Activated naive CD8-positive, alpha-beta T cell treated with anti-CD3 and anti-CD28 coated beads for 36 hours (primary cell): ENCODE measurements at regions not wholly inside any gene's neighbourhood (a gene's known extent, or its start where the extent isn't known, plus 50 kb on each side); places are given as distances from the start of the nearest gene placed in this dataset.

Experiments used
- DNase-seq: peaks from one replicate; pipeline ENCODE4 v3.0.0; 2021
- H3K27ac Mint-ChIP-seq: one replicate; pipeline ENCODE4 v1.8.0; 2022; ENCODE audit warnings: mild to moderate bottlenecking, moderate library complexity, mixed read lengths
- H3K27me3 Mint-ChIP-seq: one replicate; pipeline ENCODE4 v1.8.0; 2022; ENCODE audit warnings: mild to moderate bottlenecking, mixed read lengths
- H3K36me3 Mint-ChIP-seq: one replicate; pipeline ENCODE4 v1.8.0; 2021; ENCODE audit warnings: mild to moderate bottlenecking, mixed read lengths
- H3K4me1 Mint-ChIP-seq: one replicate; pipeline ENCODE4 v1.8.0; 2021; ENCODE audit warnings: mixed read lengths
- H3K4me3 Mint-ChIP-seq: one replicate; pipeline ENCODE4 v1.8.0; 2022; ENCODE audit warnings: mild to moderate bottlenecking, moderate library complexity, mixed read lengths
- H3K9me3 Mint-ChIP-seq: one replicate; pipeline ENCODE4 v1.8.0; 2022; ENCODE audit warnings: mixed read lengths

- no peaks in the 10 kb centered on the region for H3K4me1 Mint-ChIP-seq
- no peak for DNase-seq
- peaks cover 7% of the 10 kb centered on the region for H3K9me3 Mint-ChIP-seq
- H3K4me3 Mint-ChIP-seq: no peak overlapping the region
- no peaks in the 10 kb centered on the region for H3K27me3 Mint-ChIP-seq
- no peaks in the 10 kb centered on the region for H3K36me3 Mint-ChIP-seq
- H3K27ac Mint-ChIP-seq: no peak overlapping the region
Observed at GRCh38 chr4:59920416-59920815, 1279.7 kb upstream of the ADGRL3 start.

DNA sequence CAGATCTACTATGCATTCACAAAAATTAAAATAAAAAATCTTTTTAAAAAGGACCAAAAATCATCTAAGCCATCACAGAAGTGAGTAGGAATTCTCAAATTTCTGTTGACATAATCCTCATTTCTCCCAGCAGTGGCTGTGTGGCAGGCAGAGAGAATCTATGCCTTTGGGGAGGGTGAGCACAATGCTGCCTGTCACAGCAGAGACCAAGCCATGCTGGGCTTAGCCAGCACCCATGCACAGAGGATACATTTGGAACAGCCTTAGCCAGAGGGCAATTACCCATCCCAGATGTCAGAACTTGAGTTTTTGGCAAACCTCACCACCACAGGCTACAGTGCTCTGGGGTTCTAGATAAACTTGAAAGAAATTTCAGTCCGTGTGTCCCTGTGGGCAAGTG is 1274.8 kb upstream of the ADGRL3 start:
- Mint-ChIP-seq H3K27ac (no peak overlapping the region), H3K36me3 (no peaks in the 10 kb centered on the region), H3K4me3 (no peak overlapping the region), H3K4me1 (no peaks in the 10 kb centered on the region), H3K27me3 (no peaks in the 10 kb centered on the region), H3K9me3 (peaks cover 10% of the 10 kb centered on the region)
- DNase-seq: no peak

- Mint-ChIP-seq H3K36me3 (no peaks in the 10 kb centered on the region), H3K27me3 (no peaks in the 10 kb centered on the region), H3K4me3 (no peak overlapping the region), H3K4me1 (no peaks in the 10 kb centered on the region), H3K9me3 (peaks cover 2% of the 10 kb centered on the region), H3K27ac (no peak overlapping the region)
- DNase-seq: no peak
Observed at GRCh38 chr4:59936566-59936965, 1263.6 kb upstream of the ADGRL3 start.

DNA sequence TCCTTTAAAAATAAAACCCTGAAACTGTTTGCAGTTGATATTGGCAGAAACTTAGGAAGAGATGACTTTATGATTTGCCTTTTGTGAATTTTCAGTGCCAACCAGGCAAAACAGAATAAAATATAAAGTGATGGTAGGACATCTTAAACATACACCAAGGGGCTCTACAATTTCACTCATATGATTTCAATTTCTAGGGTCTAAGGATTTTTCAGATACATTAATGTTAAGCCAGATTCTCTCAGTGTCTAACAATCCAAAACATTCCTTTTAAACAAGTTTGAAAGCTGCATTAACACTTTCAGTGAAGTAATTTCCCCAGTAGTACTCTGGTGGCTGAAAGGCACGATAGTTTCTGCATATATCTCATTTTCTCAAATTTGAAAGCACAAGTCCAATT is 1262.0 kb upstream of the ADGRL3 start:
- Mint-ChIP-seq H3K9me3 (peaks cover 2% of the 10 kb centered on the region), H3K4me1 (no peaks in the 10 kb centered on the region), H3K27ac (no peak overlapping the region), H3K4me3 (no peak overlapping the region), H3K27me3 (no peaks in the 10 kb centered on the region), H3K36me3 (no peaks in the 10 kb centered on the region)
- DNase-seq: no peak

GRCh38 chr4:59945277-59945676 is 1254.8 kb upstream of the ADGRL3 start:
- Mint-ChIP-seq H3K4me1 (no peaks in the 10 kb centered on the region), H3K9me3 (peaks cover 1% of the 10 kb centered on the region), H3K36me3 (no peaks in the 10 kb centered on the region), H3K27ac (no peak overlapping the region), H3K4me3 (no peak overlapping the region), H3K27me3 (no peaks in the 10 kb centered on the region)
- DNase-seq: no peak

DNA sequence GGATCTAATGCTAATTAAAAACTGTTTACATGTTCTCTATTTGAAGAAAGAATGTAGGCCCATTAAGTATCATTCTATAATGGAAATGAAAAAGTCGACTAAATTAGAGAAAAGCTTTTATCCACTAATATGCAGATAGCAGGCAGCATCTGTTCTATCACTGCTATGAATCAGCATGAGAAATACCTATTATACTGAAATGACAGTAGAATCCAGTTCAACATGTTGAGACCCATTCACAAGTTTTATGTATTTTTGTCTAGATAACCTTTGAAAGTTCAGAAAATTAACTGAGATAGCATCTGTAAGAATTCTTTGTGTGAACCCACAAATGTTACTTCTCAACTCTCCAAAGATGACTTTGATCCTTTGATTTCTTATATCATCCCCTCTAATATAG is 1254.4 kb upstream of the ADGRL3 start:
- DNase-seq: no peak
- Mint-ChIP-seq H3K9me3 (peaks cover 1% of the 10 kb centered on the region), H3K27ac (no peak overlapping the region), H3K36me3 (no peaks in the 10 kb centered on the region), H3K4me1 (no peaks in the 10 kb centered on the region), H3K27me3 (no peaks in the 10 kb centered on the region), H3K4me3 (no peak overlapping the region)

GRCh38 chr4:59956366-59956765 is 1243.8 kb upstream of the ADGRL3 start:
- H3K9me3 Mint-ChIP-seq: peaks cover 4% of the 10 kb centered on the region
- no peak for DNase-seq
- H3K36me3 Mint-ChIP-seq: no peaks in the 10 kb centered on the region
- no peaks in the 10 kb centered on the region for H3K27me3 Mint-ChIP-seq
- no peaks in the 10 kb centered on the region for H3K4me1 Mint-ChIP-seq
- H3K27ac Mint-ChIP-seq: no peak overlapping the region
- H3K4me3 Mint-ChIP-seq: no peak overlapping the region

- Mint-ChIP-seq H3K9me3 (peaks cover 6% of the 10 kb centered on the region), H3K36me3 (no peaks in the 10 kb centered on the region), H3K4me1 (no peaks in the 10 kb centered on the region), H3K4me3 (no peak overlapping the region), H3K27ac (no peak overlapping the region), H3K27me3 (no peaks in the 10 kb centered on the region)
- no peak for DNase-seq
Observed at GRCh38 chr4:59960143-59960542, 1240.0 kb upstream of the ADGRL3 start.

GRCh38 chr4:59966758-59967157 is 1233.4 kb upstream of the ADGRL3 start:
- Mint-ChIP-seq H3K4me1 (no peaks in the 10 kb centered on the region), H3K27ac (no peak overlapping the region), H3K27me3 (no peaks in the 10 kb centered on the region), H3K36me3 (no peaks in the 10 kb centered on the region), H3K9me3 (peaks cover 9% of the 10 kb centered on the region), H3K4me3 (no peak overlapping the region)
- DNase-seq: no peak

- DNase-seq: no peak
- H3K27ac Mint-ChIP-seq: no peak overlapping the region
- H3K36me3 Mint-ChIP-seq: no peaks in the 10 kb centered on the region
- no peaks in the 10 kb centered on the region for H3K4me1 Mint-ChIP-seq
- H3K4me3 Mint-ChIP-seq: no peak overlapping the region
- peaks cover 5% of the 10 kb centered on the region for H3K9me3 Mint-ChIP-seq
- H3K27me3 Mint-ChIP-seq: no peaks in the 10 kb centered on the region
Observed at GRCh38 chr4:59968796-59969195, 1231.3 kb upstream of the ADGRL3 start.

- Mint-ChIP-seq H3K27me3 (no peaks in the 10 kb centered on the region), H3K36me3 (no peaks in the 10 kb centered on the region), H3K9me3 (peaks cover 5% of the 10 kb centered on the region), H3K4me3 (no peak overlapping the region), H3K27ac (no peak overlapping the region), H3K4me1 (no peaks in the 10 kb centered on the region)
- DNase-seq: no peak
Observed at GRCh38 chr4:59969909-59970308, 1230.2 kb upstream of the ADGRL3 start.

DNA sequence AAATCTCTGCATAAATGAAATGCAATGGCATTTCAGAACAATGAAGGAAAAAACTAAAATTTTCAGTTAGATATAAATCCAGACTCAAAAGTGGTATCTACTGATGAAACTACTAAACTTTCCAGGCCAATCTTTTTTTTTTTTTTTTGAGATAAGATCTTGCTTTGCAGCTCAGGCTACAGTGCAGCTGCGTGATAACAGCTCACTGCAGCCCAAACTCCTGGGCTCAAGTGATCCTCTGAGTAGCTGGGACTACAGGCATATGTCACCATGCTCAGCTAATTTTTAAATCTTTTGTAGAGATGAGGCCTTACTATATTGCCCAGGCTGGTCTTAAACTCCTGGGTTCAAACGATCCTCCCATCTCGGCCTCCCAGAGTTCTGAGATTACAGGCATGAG is 1228.2 kb upstream of the ADGRL3 start:
- H3K4me3 Mint-ChIP-seq: no peak overlapping the region
- no peak overlapping the region for H3K27ac Mint-ChIP-seq
- H3K4me1 Mint-ChIP-seq: no peaks in the 10 kb centered on the region
- H3K27me3 Mint-ChIP-seq: no peaks in the 10 kb centered on the region
- H3K9me3 Mint-ChIP-seq: peaks cover 5% of the 10 kb centered on the region
- H3K36me3 Mint-ChIP-seq: no peaks in the 10 kb centered on the region
- DNase-seq: no peak

DNA sequence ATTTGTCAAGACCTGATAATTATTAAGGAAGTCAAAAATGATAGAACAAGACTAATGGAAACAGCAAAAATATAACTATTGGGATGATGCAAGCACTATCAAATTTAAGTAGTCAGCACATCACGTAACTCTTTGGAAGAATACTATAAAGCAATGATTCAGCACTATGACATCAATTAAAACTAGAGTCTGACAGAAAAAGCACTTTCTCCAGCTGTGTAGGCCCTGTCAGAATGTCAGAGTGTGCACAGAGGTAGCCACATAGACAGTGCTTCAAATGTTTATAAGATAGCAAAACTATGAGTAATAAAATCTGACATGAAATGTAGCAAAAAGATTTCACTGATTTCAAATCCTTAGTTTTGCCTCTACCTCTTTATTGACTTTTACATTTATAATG is 1226.6 kb upstream of the ADGRL3 start:
- no peak overlapping the region for H3K4me3 Mint-ChIP-seq

DNA sequence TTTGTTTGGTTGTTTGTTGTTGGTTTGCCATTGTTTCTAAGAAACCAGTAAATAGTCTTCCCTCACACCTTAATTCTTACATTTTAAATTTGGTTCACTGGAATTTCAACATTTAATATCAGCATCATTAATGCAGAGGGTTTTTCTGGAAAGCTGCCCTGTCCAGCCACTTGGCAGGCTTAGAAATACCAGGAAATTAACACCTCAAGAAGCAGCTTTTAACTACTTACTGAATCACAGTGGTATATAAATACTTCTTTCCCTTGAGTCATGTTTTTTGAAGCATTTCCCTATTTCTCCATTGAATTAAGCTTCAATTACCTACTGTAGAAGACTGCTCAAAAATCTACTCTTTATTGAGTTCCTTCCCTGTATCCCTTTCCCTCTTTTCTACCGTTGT is 1221.1 kb upstream of the ADGRL3 start:
- Mint-ChIP-seq H3K9me3 (no peaks in the 10 kb centered on the region), H3K4me1 (no peaks in the 10 kb centered on the region), H3K27ac (no peak overlapping the region), H3K36me3 (no peaks in the 10 kb centered on the region), H3K4me3 (no peak overlapping the region), H3K27me3 (no peaks in the 10 kb centered on the region)
- no peak for DNase-seq

More for the DNA sequence above, 1226.6 kb upstream of the ADGRL3 start:
- Mint-ChIP-seq H3K27ac (no peak overlapping the region), H3K4me1 (no peaks in the 10 kb centered on the region), H3K27me3 (no peaks in the 10 kb centered on the region), H3K9me3 (peaks cover 5% of the 10 kb centered on the region), H3K36me3 (no peaks in the 10 kb centered on the region)
- no peak for DNase-seq

DNA sequence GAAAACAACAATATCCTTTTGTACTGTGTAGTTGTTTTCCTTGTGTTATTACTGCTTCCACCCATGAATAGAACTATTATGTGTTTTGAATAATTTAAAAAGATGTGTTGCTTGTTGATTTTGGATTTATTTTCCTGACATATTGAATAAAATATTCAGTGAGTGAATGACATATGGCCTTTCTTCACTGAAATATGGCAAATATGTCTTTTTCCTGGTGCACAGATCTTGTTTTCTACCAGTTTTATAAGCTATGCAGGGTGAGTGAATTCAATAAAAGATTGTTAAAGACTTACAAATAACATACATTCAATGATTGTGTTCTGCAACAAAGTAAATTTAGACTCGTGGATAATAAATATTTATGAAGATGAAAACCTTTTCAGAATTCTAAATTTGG is 1216.3 kb upstream of the ADGRL3 start:
- H3K36me3 Mint-ChIP-seq: no peaks in the 10 kb centered on the region
- H3K27me3 Mint-ChIP-seq: no peaks in the 10 kb centered on the region
- no peak for DNase-seq
- H3K4me3 Mint-ChIP-seq: no peak overlapping the region
- H3K9me3 Mint-ChIP-seq: no peaks in the 10 kb centered on the region
- no peak overlapping the region for H3K27ac Mint-ChIP-seq
- no peaks in the 10 kb centered on the region for H3K4me1 Mint-ChIP-seq

GRCh38 chr4:59987289-59987688 is 1212.8 kb upstream of the ADGRL3 start:
- Mint-ChIP-seq H3K27ac (no peak overlapping the region), H3K4me1 (no peaks in the 10 kb centered on the region), H3K9me3 (peaks cover under 1% of the 10 kb centered on the region), H3K36me3 (no peaks in the 10 kb centered on the region), H3K27me3 (no peaks in the 10 kb centered on the region), H3K4me3 (no peak overlapping the region)
- DNase-seq: no peak

GRCh38 chr4:59994118-59994517 is 1206.0 kb upstream of the ADGRL3 start:
- Mint-ChIP-seq H3K36me3 (no peaks in the 10 kb centered on the region), H3K4me3 (no peak overlapping the region), H3K27ac (no peak overlapping the region), H3K27me3 (no peaks in the 10 kb centered on the region), H3K9me3 (peaks cover 24% of the 10 kb centered on the region), H3K4me1 (no peaks in the 10 kb centered on the region)
- DNase-seq: no peak
